ENCODE measurements at regions not wholly inside any gene's neighbourhood (a gene's known extent, or its start where the extent isn't known, plus 50 kb on each side); places are given as distances from the start of the nearest gene placed in this dataset.

DNA sequence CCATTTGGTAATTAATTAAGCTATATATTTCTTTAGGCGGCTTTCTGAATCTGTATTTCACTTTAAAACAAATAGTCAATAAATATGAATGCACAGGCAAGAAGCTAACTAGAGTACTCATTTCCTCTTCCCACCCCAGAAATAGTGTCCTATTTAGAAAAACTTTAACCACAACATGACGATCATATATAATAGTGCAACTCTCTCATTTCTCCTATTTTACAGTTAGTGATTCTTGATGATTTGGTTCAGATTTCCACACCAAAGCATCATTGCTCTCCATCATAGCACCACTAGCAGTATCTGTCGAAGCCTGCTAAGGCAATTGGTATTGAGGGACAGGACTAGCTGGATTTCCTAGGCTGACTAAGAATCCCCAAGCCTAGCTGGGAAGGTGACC, 184.0 kb upstream of the GALNTL6 start:
- no peak for DNase-seq

- no peak for DNase-seq
Observed at GRCh38 chr4:171626554-171626953, 186.7 kb upstream of the GALNTL6 start.

DNA sequence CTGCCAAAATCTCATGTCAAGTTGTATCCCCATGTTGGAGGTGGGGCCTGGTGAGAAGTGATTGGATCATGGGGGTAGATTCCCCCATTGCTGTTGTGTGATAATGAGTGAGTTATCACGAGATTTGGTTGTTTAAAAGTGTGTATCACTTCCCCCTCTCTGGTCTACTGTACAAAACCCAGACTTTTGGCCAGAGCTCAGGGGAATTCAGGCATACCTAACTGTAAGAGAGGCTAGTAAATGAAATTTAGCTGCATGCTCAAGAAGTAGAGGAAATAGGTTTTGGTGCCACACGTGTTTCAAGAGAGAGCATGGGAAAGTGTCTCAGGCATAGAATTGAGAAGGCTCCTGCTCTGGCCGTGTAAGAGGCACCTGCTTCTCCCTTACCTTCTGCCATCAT, 190.5 kb upstream of the GALNTL6 start:
- no peak for DNase-seq

DNA sequence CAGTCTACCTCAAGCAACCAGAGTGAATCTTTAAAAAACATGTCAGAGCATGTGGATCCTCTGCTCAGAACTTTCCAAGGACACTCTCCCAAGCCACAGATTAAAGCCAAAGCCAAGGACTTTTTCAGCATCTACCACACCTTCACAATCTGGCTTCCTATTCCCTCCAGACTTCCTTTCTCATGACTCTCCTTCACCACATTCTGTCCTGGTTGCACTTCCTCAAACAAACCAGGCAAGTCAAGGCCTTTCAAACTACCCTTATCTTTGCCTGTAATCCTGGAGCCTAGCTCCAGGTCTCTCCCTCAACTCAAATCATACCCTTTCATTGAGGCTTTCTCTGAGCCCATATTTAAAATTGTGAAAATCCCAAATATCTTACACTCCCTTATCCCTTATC, 191.6 kb upstream of the GALNTL6 start:
- DNase-seq, result no peak

GRCh38 chr4:171612907-171613306, 200.3 kb upstream of the GALNTL6 start:
- no peak for DNase-seq

GRCh38 chr4:171602638-171603355, 210.4 kb upstream of the GALNTL6 start:
- DNase-seq, result no peak

DNA sequence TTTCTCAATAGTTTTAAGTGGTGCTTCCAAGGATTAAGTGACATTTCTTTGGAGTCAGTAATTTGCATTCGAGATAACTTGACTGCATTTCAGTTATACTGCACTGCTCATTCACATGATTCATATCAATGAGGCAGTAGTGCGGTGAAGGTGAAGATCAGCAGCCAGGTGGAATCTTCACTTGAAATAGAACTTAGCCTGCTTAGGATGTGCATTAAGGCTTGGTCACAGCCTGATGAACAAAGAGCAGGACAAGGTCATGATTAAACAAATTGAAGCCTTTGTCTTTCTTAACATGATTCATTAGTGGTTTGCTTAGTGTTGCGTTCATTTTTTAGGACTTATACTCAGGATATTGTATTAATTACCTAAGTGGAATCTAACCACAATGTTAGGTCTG, 212.1 kb upstream of the GALNTL6 start:
- DNase-seq, result no peak

GRCh38 chr4:171599628-171600027, 213.6 kb upstream of the GALNTL6 start:
- no peak for DNase-seq

- DNase-seq, result no peak
Observed at GRCh38 chr4:171594293-171594692, 218.9 kb upstream of the GALNTL6 start.

DNA sequence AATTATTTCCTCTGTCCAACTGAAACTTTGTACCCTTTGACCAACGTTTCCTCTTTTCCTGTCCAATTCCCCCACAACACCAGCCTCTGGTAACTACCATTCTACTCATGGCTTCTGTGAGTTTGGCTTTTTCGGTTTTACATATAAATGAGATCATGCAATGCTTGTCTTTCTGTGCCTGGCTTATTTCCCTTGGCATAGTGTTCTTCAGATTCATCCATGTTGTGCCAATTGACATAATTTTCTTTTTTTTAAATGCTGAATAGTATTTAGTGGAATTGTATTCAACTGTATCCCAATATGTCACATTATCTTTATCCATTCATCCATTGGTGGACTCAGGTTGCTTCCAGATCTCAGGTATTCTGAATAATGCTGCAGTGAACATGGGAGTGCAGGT, 222.5 kb upstream of the GALNTL6 start:
- no peak for DNase-seq

DNA sequence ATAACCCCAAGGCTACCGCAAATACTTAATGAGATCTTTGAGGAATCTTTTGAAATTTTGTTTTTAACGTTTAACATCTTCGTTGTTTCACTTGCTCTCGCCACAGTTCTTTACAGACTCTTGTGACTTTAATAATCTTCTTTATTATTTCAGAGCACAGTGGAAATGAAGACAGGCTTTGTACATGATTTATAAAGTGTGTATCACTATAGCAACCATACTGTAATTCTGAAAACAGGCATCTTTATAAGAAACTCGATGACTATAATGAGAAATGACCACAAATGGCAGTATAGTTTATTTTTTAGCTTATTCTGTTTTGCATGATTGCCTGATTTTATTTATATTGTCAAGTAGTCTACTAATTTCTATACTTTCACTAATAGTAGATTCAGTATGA, 224.4 kb upstream of the GALNTL6 start:
- DNase-seq, result no peak

DNA sequence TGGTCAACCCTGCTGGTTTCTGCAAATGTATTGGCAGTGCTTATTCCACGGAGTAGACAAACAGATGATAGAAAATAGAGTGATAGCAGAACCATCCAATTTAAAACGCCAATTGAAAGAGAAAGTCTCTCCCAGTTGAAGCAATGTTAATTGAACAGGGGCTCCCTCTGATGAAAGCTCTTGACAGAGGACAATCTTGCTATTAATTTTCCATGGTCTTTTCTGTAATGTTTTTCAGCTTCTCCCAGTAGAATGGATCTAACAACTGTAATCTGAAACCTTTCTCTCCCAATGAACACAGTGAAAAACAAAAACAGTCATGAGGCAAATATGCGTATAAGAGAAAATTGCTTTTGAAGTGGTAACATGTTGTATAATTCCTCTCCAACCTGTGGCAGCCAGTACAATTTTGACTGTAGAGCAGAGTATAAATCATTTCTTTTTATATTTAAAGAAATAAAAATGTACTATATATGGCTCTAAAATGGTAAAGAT, 225.1 kb upstream of the GALNTL6 start:
- DNase-seq, result no peak

DNA sequence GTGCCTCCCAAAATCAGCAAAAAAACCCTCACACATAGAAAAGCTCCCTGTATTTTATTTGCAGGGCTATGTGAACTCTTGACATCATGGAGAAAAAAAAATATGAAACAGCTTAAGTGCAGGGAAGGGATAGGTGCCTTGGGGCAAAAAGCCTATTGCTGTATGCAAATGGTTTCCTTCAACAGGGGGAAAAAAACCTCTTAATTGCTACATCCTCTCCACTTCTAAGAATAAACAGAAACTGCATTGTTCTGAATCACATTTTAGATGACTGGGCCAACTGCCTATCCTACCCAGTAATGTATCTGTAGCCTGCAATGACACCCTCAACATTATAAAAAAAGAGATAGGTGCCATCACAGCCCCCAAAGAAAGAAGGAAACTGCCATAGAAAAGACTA, 229.4 kb upstream of the GALNTL6 start:
- no peak for DNase-seq

DNA sequence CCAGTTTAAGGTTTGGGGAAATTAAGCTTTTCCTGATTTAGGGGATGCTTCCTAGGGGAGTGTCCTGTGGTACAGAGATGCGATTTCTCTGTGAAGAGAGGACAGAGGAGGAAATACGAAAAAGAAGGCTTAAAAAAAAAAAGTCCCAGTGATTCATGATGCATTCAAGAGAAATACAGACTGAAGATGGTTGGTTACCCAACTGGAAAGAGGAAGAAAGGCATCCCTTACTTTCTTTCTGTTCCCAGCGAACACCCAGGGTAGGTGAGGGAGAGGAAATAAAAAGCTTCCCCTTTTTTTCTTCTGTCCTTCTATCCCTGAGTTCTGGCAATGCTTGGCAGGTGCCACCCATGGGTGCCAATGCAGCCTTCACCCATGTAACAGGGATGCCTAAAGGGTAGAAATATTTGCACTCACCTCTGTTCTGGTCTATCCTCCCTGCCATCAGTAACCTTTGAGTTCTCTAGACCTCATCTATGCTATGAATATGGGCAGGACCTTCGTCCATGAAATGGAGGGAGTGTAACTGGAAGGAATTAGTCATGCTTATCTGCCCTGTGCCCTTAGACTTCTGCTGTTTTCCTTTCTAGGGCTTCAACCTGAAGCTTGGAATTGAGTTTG, 230.1 kb upstream of the GALNTL6 start:
- DNase-seq, result no peak

GRCh38 chr4:171573181-171573580, 240.0 kb upstream of the GALNTL6 start:
- no peak for DNase-seq

GRCh38 chr4:171565130-171565788, 247.9 kb upstream of the GALNTL6 start:
- DNase-seq, result no peak

DNA sequence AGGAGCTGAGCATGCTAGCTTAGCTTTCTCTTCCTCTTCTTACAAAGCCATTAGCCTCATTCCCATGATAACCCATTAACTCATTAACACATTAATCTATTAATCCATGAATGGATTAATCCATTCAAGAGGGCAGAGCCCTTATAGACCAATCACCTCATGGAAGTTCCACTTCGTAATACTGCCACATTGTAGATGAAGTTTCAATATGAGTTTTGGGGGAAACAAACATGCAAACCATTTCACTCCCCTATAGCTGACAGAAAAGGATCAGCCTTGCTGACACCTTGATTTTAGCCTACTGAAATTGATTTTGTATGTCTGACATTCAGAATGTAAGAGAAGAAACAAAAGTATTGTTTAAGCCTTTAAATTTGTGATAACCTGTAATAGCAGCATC, 251.8 kb upstream of the GALNTL6 start:
- no peak for DNase-seq

- no peak for DNase-seq
Observed at GRCh38 chr4:171553961-171554360, 259.2 kb upstream of the GALNTL6 start.

DNA sequence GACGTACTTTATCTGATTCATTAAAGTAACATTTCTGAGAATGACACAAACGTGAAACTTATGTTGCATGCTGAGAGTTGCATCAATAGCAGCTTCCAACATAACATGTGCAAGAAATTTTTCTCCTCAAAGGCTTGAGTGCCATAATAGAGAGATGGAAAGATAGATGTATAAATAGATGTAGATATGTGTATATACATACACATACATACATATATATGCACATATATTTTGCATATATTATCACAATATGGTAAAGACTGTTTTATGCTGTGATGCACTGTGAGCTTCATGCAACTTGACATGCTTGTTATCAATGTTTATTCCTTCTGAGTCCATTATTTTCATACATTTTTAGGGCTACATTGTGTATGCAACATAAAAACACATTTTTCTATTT, 270.6 kb upstream of the GALNTL6 start:
- no peak for DNase-seq

- no peak for DNase-seq
Observed at GRCh38 chr4:171538601-171539100, 274.6 kb upstream of the GALNTL6 start.

DNA sequence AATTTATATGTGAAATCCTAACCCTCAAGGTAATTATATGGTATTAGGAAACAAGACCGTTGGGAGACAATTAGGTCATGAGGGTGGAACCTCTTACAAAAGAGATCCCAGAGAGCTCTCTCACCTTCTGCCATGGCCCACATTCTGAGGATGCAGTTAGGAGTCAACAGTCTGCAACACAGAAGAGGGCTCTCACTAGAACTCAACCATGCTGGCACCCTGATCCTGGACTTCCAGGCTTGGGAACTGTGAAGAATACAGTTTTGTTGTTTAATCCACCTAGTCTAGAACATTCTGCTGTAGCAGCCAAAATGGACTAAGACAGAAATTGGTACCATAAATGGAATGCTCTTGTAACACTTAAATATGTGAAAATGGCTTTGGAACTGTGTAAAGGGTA, 278.8 kb upstream of the GALNTL6 start:
- DNase-seq, result no peak

DNA sequence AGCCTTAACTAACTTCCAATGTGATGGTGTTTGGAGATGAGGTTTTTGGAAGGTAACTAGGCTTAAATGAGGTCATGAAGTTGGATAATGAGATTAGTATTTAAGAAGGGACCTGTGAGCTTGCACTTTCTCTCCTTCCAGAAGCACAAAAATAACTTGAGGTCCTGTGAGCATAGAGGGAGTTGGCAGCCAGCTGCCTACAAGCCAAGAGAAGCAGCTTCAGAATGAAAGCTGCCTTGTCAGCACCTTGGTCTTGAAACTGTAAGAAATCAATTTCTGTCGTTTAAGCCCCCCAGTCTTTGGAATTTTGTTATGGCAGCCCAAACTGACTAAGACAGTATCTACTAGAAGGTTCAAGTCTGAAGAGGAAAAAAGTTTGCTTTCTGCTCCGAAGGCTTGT, 280.2 kb upstream of the GALNTL6 start:
- DNase-seq, result no peak

DNA sequence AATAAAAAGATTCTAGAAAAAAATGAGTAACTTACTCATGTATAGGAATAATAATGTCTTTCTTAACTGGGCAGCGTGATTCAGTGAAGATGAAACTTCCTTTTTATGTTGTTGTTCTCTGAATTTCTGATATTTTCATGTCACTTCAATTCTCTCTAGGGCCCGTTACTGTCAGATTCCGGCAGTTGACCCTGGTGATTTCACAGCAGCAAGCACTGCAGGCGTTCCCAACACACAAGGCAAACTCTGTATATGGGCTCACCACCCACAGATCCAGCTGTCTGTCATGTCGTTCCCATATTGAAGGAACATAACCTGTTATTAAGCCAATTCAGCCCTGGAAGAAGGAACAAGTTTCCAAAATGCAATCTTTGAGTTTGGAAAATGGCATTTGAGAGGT, 288.3 kb upstream of the GALNTL6 start:
- no peak for DNase-seq

GRCh38 chr4:171521726-171522125, 291.5 kb upstream of the GALNTL6 start:
- no peak for DNase-seq
